ENCODE measurements at regions not wholly inside any gene's neighbourhood (a gene's known extent, or its start where the extent isn't known, plus 50 kb on each side); places are given as distances from the start of the nearest gene placed in this dataset.
"Not testable (repeated sequence)": the region's sequence is repeated elsewhere in the genome, so short reads cannot be mapped to it uniquely, and the experiment has no call there.

GRCh38 chr14:104401785-104402184 lies 177.8 kb upstream of the C14orf180 start:
- Histone ChIP-seq H3K4me3 (ENCODE audit: low read length) (no peak overlapping the region), H3K4me2 (ENCODE audit: low read length) (no peak overlapping the region), H3F3A (ENCODE audit: insufficient read depth, low read length, poor library complexity, severe bottlenecking) (no peaks in the 10 kb centered on the region), H3K27me3 (ENCODE audit: insufficient read depth, low read depth, low read length) (no peaks in the 10 kb centered on the region), H3K9me2 (ENCODE audit: insufficient read depth, low read length) (no peaks in the 10 kb centered on the region), H3K9ac (ENCODE audit: low read length) (no peak overlapping the region), H3K9me3 (ENCODE audit: low read length) (no peaks in the 10 kb centered on the region), H3K36me3 (ENCODE audit: insufficient read depth, low read length) (no peaks in the 10 kb centered on the region), H2AFZ (ENCODE audit: low read depth, low read length) (no peak overlapping the region), H3K79me2 (replicated peaks; ENCODE audit: insufficient read depth, low read length) (no peaks in the 10 kb centered on the region), H3K27ac (ENCODE audit: low read length) (no peak overlapping the region), H4K20me1 (ENCODE audit: insufficient read depth) (no peaks in the 10 kb centered on the region)
- TF ChIP-seq, protein P1, sequence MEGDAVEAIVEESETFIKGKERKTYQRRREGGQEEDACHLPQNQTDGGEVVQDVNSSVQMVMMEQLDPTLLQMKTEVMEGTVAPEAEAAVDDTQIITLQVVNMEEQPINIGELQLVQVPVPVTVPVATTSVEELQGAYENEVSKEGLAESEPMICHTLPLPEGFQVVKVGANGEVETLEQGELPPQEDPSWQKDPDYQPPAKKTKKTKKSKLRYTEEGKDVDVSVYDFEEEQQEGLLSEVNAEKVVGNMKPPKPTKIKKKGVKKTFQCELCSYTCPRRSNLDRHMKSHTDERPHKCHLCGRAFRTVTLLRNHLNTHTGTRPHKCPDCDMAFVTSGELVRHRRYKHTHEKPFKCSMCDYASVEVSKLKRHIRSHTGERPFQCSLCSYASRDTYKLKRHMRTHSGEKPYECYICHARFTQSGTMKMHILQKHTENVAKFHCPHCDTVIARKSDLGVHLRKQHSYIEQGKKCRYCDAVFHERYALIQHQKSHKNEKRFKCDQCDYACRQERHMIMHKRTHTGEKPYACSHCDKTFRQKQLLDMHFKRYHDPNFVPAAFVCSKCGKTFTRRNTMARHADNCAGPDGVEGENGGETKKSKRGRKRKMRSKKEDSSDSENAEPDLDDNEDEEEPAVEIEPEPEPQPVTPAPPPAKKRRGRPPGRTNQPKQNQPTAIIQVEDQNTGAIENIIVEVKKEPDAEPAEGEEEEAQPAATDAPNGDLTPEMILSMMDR (IDR thresholded peaks at IDR 0.05; ENCODE audit: poor library complexity, severe bottlenecking): no peak

DNA sequence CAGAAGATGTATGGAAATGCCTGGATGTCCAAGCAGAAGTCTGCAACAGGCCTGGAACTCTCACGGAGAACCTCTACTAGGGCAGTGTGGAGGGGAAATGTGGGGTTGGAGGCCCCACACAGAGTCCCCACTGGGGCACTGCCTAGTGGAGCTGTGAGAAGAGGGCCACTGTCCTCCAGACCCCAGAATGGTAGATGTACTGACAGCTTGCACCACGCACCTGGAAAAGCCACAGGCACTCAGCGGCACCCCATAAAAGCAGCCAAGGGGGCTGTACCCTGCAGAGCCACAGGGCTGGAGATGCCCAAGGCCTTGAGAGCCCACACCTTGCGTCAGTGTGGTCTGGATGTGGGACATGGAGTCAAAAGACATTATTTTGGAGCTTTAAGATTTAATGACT lies 177.3 kb upstream of the C14orf180 start:
- not testable (repeated sequence) for H3K79me2 ChIP-seq (replicated peaks; ENCODE audit: insufficient read depth, low read length); H3K9ac ChIP-seq (ENCODE audit: low read length); H3K36me3 ChIP-seq (ENCODE audit: insufficient read depth, low read length); H3K9me2 ChIP-seq (ENCODE audit: insufficient read depth, low read length); H3K27ac ChIP-seq (ENCODE audit: low read length); H4K20me1 ChIP-seq (ENCODE audit: insufficient read depth); H3K9me3 ChIP-seq (ENCODE audit: low read length); H3K27me3 ChIP-seq (ENCODE audit: insufficient read depth, low read depth, low read length); H2AFZ ChIP-seq (ENCODE audit: low read depth, low read length); H3K4me3 ChIP-seq (ENCODE audit: low read length); H3K4me2 ChIP-seq (ENCODE audit: low read length); H3F3A ChIP-seq (ENCODE audit: insufficient read depth, low read length, poor library complexity, severe bottlenecking)

- no peak overlapping the region for H3K27ac ChIP-seq (ENCODE audit: low read length)
- no peak overlapping the region for H3K4me2 ChIP-seq (ENCODE audit: low read length)
- H3K36me3 ChIP-seq (ENCODE audit: insufficient read depth, low read length): no peaks in the 10 kb centered on the region
Measured at GRCh38 chr14:104403421-104404220, 175.9 kb upstream of the C14orf180 start.

GRCh38 chr14:104404922-104405321 lies 174.6 kb upstream of the C14orf180 start:
- no peaks in the 10 kb centered on the region for H3K36me3 ChIP-seq (ENCODE audit: insufficient read depth, low read length)
- TF ChIP-seq POLR2AphosphoS5 (IDR thresholded peaks at IDR 0.05): no peak
- no peak for TF ChIP-seq MXI1 (conservative IDR thresholded peaks at IDR 0.05; ENCODE audit: poor library complexity, severe bottlenecking)
- TF ChIP-seq REST (IDR thresholded peaks at IDR 0.05; ENCODE audit: borderline replicate concordance): no peak
- no peak for TF ChIP-seq SMC3 (conservative IDR thresholded peaks at IDR 0.05; ENCODE audit: poor library complexity)
- no peak for TF ChIP-seq RAD21 (conservative IDR thresholded peaks at IDR 0.05)
- TF ChIP-seq, protein P1 (IDR thresholded peaks at IDR 0.05; ENCODE audit: poor library complexity, severe bottlenecking): no peak
- no peak for TF ChIP-seq TAF1 (IDR thresholded peaks at IDR 0.05; ENCODE audit: low read depth)
- TF ChIP-seq EP300 (conservative IDR thresholded peaks at IDR 0.05; ENCODE audit: poor library complexity, severe bottlenecking): no peak
- TF ChIP-seq EZH2 (IDR thresholded peaks at IDR 0.05; ENCODE audit: borderline replicate concordance, insufficient read depth, low read length, poor library complexity, severe bottlenecking): no peak
- no peaks in the 10 kb centered on the region for H3K79me2 ChIP-seq (replicated peaks; ENCODE audit: insufficient read depth, low read length)
- H3K27ac ChIP-seq (ENCODE audit: low read length): no peak overlapping the region
- H3K9ac ChIP-seq (ENCODE audit: low read length): no peak overlapping the region
- no peak overlapping the region for H3K4me2 ChIP-seq (ENCODE audit: low read length)
- no peaks in the 10 kb centered on the region for H3K9me3 ChIP-seq (ENCODE audit: low read length)
- no peaks in the 10 kb centered on the region for H3K27me3 ChIP-seq (ENCODE audit: insufficient read depth, low read depth, low read length)
- no peak overlapping the region for H2AFZ ChIP-seq (ENCODE audit: low read depth, low read length)
- no peaks in the 10 kb centered on the region for H3F3A ChIP-seq (ENCODE audit: insufficient read depth, low read length, poor library complexity, severe bottlenecking)
- no peaks in the 10 kb centered on the region for H3K9me2 ChIP-seq (ENCODE audit: insufficient read depth, low read length)
- H4K20me1 ChIP-seq (ENCODE audit: insufficient read depth): no peaks in the 10 kb centered on the region
- no peak overlapping the region for H3K4me3 ChIP-seq (ENCODE audit: low read length)

More at GRCh38 chr14:104403421-104404220, 175.9 kb upstream of the C14orf180 start:
- Histone ChIP-seq H4K20me1 (ENCODE audit: insufficient read depth) (no peaks in the 10 kb centered on the region), H3K4me3 (ENCODE audit: low read length) (no peak overlapping the region), H3K27me3 (ENCODE audit: insufficient read depth, low read depth, low read length) (no peaks in the 10 kb centered on the region), H3F3A (ENCODE audit: insufficient read depth, low read length, poor library complexity, severe bottlenecking) (no peaks in the 10 kb centered on the region), H3K9me2 (ENCODE audit: insufficient read depth, low read length) (no peaks in the 10 kb centered on the region), H3K9ac (ENCODE audit: low read length) (no peak overlapping the region), H3K9me3 (ENCODE audit: low read length) (no peaks in the 10 kb centered on the region), H3K79me2 (replicated peaks; ENCODE audit: insufficient read depth, low read length) (no peaks in the 10 kb centered on the region), H2AFZ (ENCODE audit: low read depth, low read length) (no peak overlapping the region)
- TF ChIP-seq TAF1 (IDR thresholded peaks at IDR 0.05; ENCODE audit: low read depth): no peak
